OCI-LY3 (cell line): ENCODE measurements at regions not wholly inside any gene's neighbourhood (a gene's known extent, or its start where the extent isn't known, plus 50 kb on each side); places are given as distances from the start of the nearest gene placed in this dataset.

Experiments
- EZH2phosphoT487 ChIP-seq: fragments of 200-600 bp; shearing (Covaris generic); IDR thresholded peaks from 2 replicates; pipeline ENCODE4 v1.6.1; 2018; ENCODE audit warnings: antibody characterized with exemption, mixed run types, low read depth
- TF ChIP-seq, protein P1 (sequence below): fragments of 200-600, 300-600 bp; sonication (generic); IDR thresholded peaks from 2 replicates; pipeline ENCODE4 v1.5.1; 2014; ENCODE audit warnings: antibody characterized with exemption, low read length, low read depth

DNA sequence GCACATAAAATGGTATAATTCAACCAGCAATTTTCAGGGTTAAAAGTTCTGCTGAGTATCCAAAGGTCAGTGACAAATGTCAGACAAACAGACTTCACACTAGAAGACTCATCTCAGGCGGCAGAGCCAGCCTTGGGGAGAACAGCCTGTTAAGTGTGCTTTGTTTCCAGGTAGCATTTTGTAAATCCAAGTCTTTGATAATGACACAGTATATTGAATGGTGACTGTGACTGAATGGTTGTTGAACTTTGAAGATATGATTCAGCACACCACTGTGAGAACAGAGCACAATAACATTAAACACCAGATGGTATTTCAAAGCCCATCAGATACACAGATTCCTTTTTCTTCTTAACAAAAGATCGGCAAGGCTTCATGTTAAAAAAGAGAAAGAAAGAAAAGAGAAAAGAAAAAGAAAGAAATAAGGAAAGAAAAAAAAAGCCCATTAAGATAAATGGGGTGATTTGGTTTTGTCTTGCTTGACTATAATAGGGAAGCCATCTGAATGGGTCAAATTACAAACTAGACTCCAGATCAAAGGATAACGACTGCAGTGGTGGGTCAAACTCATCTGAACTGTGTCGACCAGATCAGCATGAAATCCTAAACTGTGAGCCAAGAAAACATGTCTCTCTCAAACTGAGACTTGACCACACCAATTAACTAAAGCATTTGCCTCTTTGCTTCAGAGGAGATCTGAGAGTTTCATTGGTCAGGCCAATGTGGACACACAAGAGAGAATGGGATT lies 313.0 kb upstream of the ZNF608 start:
- TF ChIP-seq, protein P1, sequence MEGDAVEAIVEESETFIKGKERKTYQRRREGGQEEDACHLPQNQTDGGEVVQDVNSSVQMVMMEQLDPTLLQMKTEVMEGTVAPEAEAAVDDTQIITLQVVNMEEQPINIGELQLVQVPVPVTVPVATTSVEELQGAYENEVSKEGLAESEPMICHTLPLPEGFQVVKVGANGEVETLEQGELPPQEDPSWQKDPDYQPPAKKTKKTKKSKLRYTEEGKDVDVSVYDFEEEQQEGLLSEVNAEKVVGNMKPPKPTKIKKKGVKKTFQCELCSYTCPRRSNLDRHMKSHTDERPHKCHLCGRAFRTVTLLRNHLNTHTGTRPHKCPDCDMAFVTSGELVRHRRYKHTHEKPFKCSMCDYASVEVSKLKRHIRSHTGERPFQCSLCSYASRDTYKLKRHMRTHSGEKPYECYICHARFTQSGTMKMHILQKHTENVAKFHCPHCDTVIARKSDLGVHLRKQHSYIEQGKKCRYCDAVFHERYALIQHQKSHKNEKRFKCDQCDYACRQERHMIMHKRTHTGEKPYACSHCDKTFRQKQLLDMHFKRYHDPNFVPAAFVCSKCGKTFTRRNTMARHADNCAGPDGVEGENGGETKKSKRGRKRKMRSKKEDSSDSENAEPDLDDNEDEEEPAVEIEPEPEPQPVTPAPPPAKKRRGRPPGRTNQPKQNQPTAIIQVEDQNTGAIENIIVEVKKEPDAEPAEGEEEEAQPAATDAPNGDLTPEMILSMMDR = no peak
- TF ChIP-seq EZH2phosphoT487 = no peak
